ENCODE measurements at regions not wholly inside any gene's neighbourhood (a gene's known extent, or its start where the extent isn't known, plus 50 kb on each side); places are given as distances from the start of the nearest gene placed in this dataset.

GRCh38 chr2:223528036-223528435 is 74.1 kb downstream of the SCG2 start:
- in situ Hi-C loops (cut with MboI; ENCODE audit: low pct_unique_long_range_greater_than_20kb, low sequenced_read_pairs): no loop called here
- DNase-seq: no peak

GRCh38 chr2:223529696-223530095 is 72.5 kb downstream of the SCG2 start:
- in situ Hi-C loops (cut with MboI; ENCODE audit: low pct_unique_long_range_greater_than_20kb, low sequenced_read_pairs): no loop called here

GRCh38 chr2:223530811-223531210 is 71.3 kb downstream of the SCG2 start:
- DNase-seq: no peak
- in situ Hi-C loops (cut with MboI; ENCODE audit: low pct_unique_long_range_greater_than_20kb, low sequenced_read_pairs): no loop called here

More at GRCh38 chr2:223529696-223530095, 72.5 kb downstream of the SCG2 start:
- DNase-seq: no peak

GRCh38 chr2:223532161-223532560 is 70.0 kb downstream of the SCG2 start:
- in situ Hi-C loops (cut with MboI; ENCODE audit: low pct_unique_long_range_greater_than_20kb, low sequenced_read_pairs): no loop called here
- DNase-seq: no peak

- in situ Hi-C loops (cut with MboI; ENCODE audit: low pct_unique_long_range_greater_than_20kb, low sequenced_read_pairs): no loop called here
- no peak for DNase-seq
Measured at GRCh38 chr2:223532712-223533111, 69.4 kb downstream of the SCG2 start.

GRCh38 chr2:223536546-223536945 is 65.6 kb downstream of the SCG2 start:
- in situ Hi-C loops (cut with MboI; ENCODE audit: low pct_unique_long_range_greater_than_20kb, low sequenced_read_pairs): no loop called here
- DNase-seq: no peak

GRCh38 chr2:223537115-223537514 is 65.0 kb downstream of the SCG2 start:
- DNase-seq: no peak
- in situ Hi-C loops (cut with MboI; ENCODE audit: low pct_unique_long_range_greater_than_20kb, low sequenced_read_pairs): no loop called here

- in situ Hi-C loops (cut with MboI; ENCODE audit: low pct_unique_long_range_greater_than_20kb, low sequenced_read_pairs): no loop called here
- no peak for DNase-seq
Measured at GRCh38 chr2:223537651-223538601, 64.2 kb downstream of the SCG2 start.

- DNase-seq: no peak
- in situ Hi-C loops (cut with MboI; ENCODE audit: low pct_unique_long_range_greater_than_20kb, low sequenced_read_pairs): no loop called here
Measured at GRCh38 chr2:223538920-223539440, 63.2 kb downstream of the SCG2 start.

GRCh38 chr2:223541546-223541945 is 60.6 kb downstream of the SCG2 start:
- in situ Hi-C loops (cut with MboI; ENCODE audit: low pct_unique_long_range_greater_than_20kb, low sequenced_read_pairs): no loop called here
- DNase-seq: no peak

- DNase-seq: no peak
- in situ Hi-C loops (cut with MboI; ENCODE audit: low pct_unique_long_range_greater_than_20kb, low sequenced_read_pairs): no loop called here
Measured at GRCh38 chr2:223542501-223542900, 59.7 kb downstream of the SCG2 start.

- in situ Hi-C loops (cut with MboI; ENCODE audit: low pct_unique_long_range_greater_than_20kb, low sequenced_read_pairs): no loop called here
- no peak for DNase-seq
Measured at GRCh38 chr2:223545406-223545805, 56.8 kb downstream of the SCG2 start.

- no peak for DNase-seq
- in situ Hi-C loops (cut with MboI; ENCODE audit: low pct_unique_long_range_greater_than_20kb, low sequenced_read_pairs): no loop called here
Measured at GRCh38 chr2:223545830-223546229, 56.3 kb downstream of the SCG2 start.
